Brain microvascular endothelial cell (primary cell): ENCODE measurements at regions not wholly inside any gene's neighbourhood (a gene's known extent, or its start where the extent isn't known, plus 50 kb on each side); places are given as distances from the start of the nearest gene placed in this dataset.

ENCODE experiments used
- DNase-seq: peaks from one replicate; pipeline ENCODE4 v3.0.0-alpha.2; 2020
- H3K27ac ChIP-seq: fragments of 250-450 bp; sonication (Bioruptor Pico); 2 replicates; pipeline ENCODE4 v1.5.1; 2020; ENCODE audit warnings: mild to moderate bottlenecking, moderate library complexity
- H3K27me3 ChIP-seq: fragments of 250-450 bp; sonication (Bioruptor Pico); replicated peaks from 2 replicates; pipeline ENCODE4 v1.5.1; 2020; ENCODE audit warnings: mild to moderate bottlenecking
- H3K36me3 ChIP-seq: fragments of 250-450 bp; sonication (Bioruptor Pico); replicated peaks from 2 replicates; pipeline ENCODE4 v1.5.1; 2020; ENCODE audit warnings: mild to moderate bottlenecking
- H3K4me3 ChIP-seq: 2 replicates; pipeline ENCODE4 v1.5.1; 2011; ENCODE audit warnings: low read depth, mild to moderate bottlenecking, control low read depth, low read length, moderate library complexity
- in situ Hi-C: cut with HindIII; loops from 2 replicates; pipeline ENCODE4 v1.10.0; 2017; ENCODE audit warnings: low sequenced_read_pairs, low pct_ligation_motif_present
- TF ChIP-seq, protein P1 (sequence below): IDR thresholded peaks from 2 replicates; pipeline ENCODE4 v1.5.1; 2011; ENCODE audit warnings: low read depth, mild to moderate bottlenecking, moderate library complexity, low read length, control low read depth, inconsistent platforms; ENCODE audit errors: missing control alignments

GRCh38 chr6:170073846-170074245, 217.0 kb downstream of the DLL1 start:
- DNase-seq = no peak
- Histone ChIP-seq H3K27ac (no peak overlapping the region), H3K36me3 (no peaks in the 10 kb centered on the region), H3K27me3 (no peaks in the 10 kb centered on the region), H3K4me3 (no peak overlapping the region)
- TF ChIP-seq, protein P1, sequence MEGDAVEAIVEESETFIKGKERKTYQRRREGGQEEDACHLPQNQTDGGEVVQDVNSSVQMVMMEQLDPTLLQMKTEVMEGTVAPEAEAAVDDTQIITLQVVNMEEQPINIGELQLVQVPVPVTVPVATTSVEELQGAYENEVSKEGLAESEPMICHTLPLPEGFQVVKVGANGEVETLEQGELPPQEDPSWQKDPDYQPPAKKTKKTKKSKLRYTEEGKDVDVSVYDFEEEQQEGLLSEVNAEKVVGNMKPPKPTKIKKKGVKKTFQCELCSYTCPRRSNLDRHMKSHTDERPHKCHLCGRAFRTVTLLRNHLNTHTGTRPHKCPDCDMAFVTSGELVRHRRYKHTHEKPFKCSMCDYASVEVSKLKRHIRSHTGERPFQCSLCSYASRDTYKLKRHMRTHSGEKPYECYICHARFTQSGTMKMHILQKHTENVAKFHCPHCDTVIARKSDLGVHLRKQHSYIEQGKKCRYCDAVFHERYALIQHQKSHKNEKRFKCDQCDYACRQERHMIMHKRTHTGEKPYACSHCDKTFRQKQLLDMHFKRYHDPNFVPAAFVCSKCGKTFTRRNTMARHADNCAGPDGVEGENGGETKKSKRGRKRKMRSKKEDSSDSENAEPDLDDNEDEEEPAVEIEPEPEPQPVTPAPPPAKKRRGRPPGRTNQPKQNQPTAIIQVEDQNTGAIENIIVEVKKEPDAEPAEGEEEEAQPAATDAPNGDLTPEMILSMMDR = no peak
- in situ Hi-C loops = no loop called here

DNA sequence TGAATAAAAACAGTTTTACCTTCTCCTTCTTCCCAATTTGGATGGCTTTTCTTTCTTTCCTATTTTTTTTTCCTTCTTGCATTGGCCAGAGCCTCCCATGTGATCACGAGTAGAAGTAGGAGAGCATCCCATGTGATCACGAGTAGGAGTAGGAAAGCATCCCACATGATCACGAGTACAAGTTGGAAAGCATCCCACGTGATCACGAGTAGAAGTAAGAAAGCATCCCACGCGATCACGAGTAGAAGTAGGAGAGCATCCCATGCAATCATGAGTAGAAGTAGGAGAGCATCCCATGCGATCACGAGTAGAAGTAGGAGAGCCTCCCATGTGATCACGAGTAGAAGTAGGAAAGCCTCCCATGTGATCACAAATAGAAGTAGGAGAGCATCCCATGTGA, 218.6 kb downstream of the DLL1 start:
- Histone ChIP-seq H3K27me3 (no peaks in the 10 kb centered on the region), H3K36me3 (no peaks in the 10 kb centered on the region), H3K4me3 (no peak overlapping the region), H3K27ac (no peak overlapping the region)
- in situ Hi-C loops = no loop called here
- TF ChIP-seq, protein P1 = no peak
- DNase-seq = no peak

- in situ Hi-C loops = no loop called here
- H3K4me3 ChIP-seq = no peak overlapping the region
- H3K27me3 ChIP-seq = no peaks in the 10 kb centered on the region
Measured at GRCh38 chr6:170069611-170070010, 221.3 kb downstream of the DLL1 start.

GRCh38 chr6:170068496-170068895, 222.4 kb downstream of the DLL1 start:
- TF ChIP-seq, protein P1 = no peak
- Histone ChIP-seq H3K36me3 (no peaks in the 10 kb centered on the region), H3K27me3 (no peaks in the 10 kb centered on the region), H3K27ac (no peak overlapping the region), H3K4me3 (no peak overlapping the region)
- DNase-seq = no peak
- in situ Hi-C loops = no loop called here

More at GRCh38 chr6:170069611-170070010, 221.3 kb downstream of the DLL1 start:
- TF ChIP-seq, protein P1 = no peak
- no peak overlapping the region for H3K27ac ChIP-seq
- H3K36me3 ChIP-seq = no peaks in the 10 kb centered on the region
- DNase-seq = no peak

- Histone ChIP-seq H3K4me3 (no peak overlapping the region), H3K36me3 (no peaks in the 10 kb centered on the region), H3K27me3 (no peaks in the 10 kb centered on the region), H3K27ac (no peak overlapping the region)
- TF ChIP-seq, protein P1 = no peak
- DNase-seq = no peak
- in situ Hi-C loops = no loop called here
Measured at GRCh38 chr6:170067923-170068360, 222.9 kb downstream of the DLL1 start.

DNA sequence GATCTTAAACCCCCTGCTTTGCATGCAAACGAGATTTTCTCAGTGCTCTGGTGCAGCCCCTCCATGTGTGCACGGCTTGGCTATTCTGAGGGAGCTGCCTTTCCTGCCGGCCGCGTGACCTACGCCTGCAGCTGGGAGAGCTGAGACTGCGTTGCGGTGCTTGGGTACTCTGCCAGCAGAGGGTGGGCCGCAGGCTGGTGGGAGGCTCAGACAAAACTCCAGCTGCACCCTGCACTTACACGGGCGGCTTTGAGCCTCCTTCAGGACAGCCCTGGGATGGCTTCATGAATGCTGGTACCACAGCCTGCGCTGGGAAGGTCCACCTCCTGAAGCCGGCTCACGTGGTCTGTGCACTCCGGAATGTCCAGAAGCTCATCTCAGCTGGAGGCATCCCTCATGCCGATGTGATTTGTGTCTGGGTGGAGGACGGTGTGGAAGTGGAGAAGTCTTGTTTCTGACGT, 223.7 kb downstream of the DLL1 start:
- DNase-seq = no peak
- TF ChIP-seq, protein P1 = no peak
- Histone ChIP-seq H3K36me3 (no peaks in the 10 kb centered on the region), H3K4me3 (no peak overlapping the region), H3K27ac (no peak overlapping the region), H3K27me3 (no peaks in the 10 kb centered on the region)
- in situ Hi-C loops = no loop called here
